Neural cell (in vitro differentiated cells): ENCODE measurements at regions not wholly inside any gene's neighbourhood (a gene's known extent, or its start where the extent isn't known, plus 50 kb on each side); places are given as distances from the start of the nearest gene placed in this dataset.

Experiments used
- CTCF ChIP-seq: fragments of 450-650 bp; IDR thresholded peaks from 2 replicates; pipeline ENCODE4 v1.5.1; 2014; ENCODE audit warnings: antibody characterized with exemption, mild to moderate bottlenecking, moderate library complexity; ENCODE audit not compliant: poor library complexity, severe bottlenecking
- EP300 ChIP-seq: fragments of 450-650 bp; conservative IDR thresholded peaks from 2 replicates; pipeline ENCODE4 v1.6.1; 2014; ENCODE audit warnings: antibody characterized with exemption, mild to moderate bottlenecking, moderate library complexity; ENCODE audit not compliant: poor library complexity, severe bottlenecking
- EZH2 ChIP-seq: fragments of 200-600, 300-800 bp; shearing (Covaris generic), sonication (generic); IDR thresholded peaks from 2 replicates; pipeline ENCODE4 v1.6.1; 2014; ENCODE audit warnings: antibody characterized with exemption, low read length, borderline replicate concordance, mild to moderate bottlenecking; ENCODE audit not compliant: insufficient read depth, poor library complexity, severe bottlenecking
- MXI1 ChIP-seq: fragments of 450-650 bp; conservative IDR thresholded peaks from 2 replicates; pipeline ENCODE4 v1.6.1; 2014; ENCODE audit warnings: antibody characterized with exemption, mild to moderate bottlenecking; ENCODE audit not compliant: poor library complexity, severe bottlenecking
- POLR2AphosphoS5 ChIP-seq: IDR thresholded peaks from 2 replicates; pipeline ENCODE4 v1.6.1; 2012
- RAD21 ChIP-seq: fragments of 450-650 bp; conservative IDR thresholded peaks from 2 replicates; pipeline ENCODE4 v1.6.1; 2014; ENCODE audit warnings: antibody characterized with exemption, mild to moderate bottlenecking, moderate library complexity
- SMC3 ChIP-seq: fragments of 450-650 bp; conservative IDR thresholded peaks from 2 replicates; pipeline ENCODE4 v1.6.1; 2014; ENCODE audit warnings: antibody characterized with exemption, mild to moderate bottlenecking, moderate library complexity; ENCODE audit not compliant: poor library complexity
- TAF1 ChIP-seq: IDR thresholded peaks from 2 replicates; pipeline ENCODE4 v1.6.1; 2012; ENCODE audit warnings: low read depth
- TF ChIP-seq, protein P1 (sequence below): IDR thresholded peaks from 2 replicates; pipeline ENCODE4 v1.6.1; 2012; ENCODE audit warnings: borderline replicate concordance

- TF ChIP-seq CTCF = no peak
- TF ChIP-seq EZH2 = no peak
- no peak for TF ChIP-seq POLR2AphosphoS5
- TF ChIP-seq SMC3 = no peak
- no peak for TF ChIP-seq RAD21
- TF ChIP-seq MXI1 = no peak
- TF ChIP-seq TAF1 = no peak
- TF ChIP-seq, protein P1, sequence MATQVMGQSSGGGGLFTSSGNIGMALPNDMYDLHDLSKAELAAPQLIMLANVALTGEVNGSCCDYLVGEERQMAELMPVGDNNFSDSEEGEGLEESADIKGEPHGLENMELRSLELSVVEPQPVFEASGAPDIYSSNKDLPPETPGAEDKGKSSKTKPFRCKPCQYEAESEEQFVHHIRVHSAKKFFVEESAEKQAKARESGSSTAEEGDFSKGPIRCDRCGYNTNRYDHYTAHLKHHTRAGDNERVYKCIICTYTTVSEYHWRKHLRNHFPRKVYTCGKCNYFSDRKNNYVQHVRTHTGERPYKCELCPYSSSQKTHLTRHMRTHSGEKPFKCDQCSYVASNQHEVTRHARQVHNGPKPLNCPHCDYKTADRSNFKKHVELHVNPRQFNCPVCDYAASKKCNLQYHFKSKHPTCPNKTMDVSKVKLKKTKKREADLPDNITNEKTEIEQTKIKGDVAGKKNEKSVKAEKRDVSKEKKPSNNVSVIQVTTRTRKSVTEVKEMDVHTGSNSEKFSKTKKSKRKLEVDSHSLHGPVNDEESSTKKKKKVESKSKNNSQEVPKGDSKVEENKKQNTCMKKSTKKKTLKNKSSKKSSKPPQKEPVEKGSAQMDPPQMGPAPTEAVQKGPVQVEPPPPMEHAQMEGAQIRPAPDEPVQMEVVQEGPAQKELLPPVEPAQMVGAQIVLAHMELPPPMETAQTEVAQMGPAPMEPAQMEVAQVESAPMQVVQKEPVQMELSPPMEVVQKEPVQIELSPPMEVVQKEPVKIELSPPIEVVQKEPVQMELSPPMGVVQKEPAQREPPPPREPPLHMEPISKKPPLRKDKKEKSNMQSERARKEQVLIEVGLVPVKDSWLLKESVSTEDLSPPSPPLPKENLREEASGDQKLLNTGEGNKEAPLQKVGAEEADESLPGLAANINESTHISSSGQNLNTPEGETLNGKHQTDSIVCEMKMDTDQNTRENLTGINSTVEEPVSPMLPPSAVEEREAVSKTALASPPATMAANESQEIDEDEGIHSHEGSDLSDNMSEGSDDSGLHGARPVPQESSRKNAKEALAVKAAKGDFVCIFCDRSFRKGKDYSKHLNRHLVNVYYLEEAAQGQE = no peak
- TF ChIP-seq EP300 = no peak
These were observed 84.2 kb upstream of the PRR5 start for GRCh38 chr22:44617828-44618227.
